ENCODE measurements at regions not wholly inside any gene's neighbourhood (a gene's known extent, or its start where the extent isn't known, plus 50 kb on each side); places are given as distances from the start of the nearest gene placed in this dataset.

DNA sequence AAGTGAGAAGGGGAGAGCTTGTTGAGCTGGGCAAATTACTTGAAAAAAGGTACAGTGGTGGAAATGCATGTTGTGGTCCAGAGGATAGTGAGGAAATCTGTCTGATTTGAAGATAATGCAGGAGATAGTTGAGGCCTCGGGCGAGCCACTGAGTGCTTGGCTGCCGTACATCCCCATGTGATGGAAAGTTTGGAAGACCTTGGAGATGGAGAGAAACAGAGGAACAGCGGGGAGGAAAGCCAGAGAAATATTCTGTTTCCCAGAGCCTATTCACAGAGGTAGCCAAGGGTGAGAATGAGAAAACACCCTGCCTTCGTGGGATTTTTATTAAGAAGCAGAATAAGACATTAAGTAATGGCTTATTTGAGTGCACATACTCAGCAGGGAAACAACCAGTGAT, 498.2 kb downstream of the BCL11B start:
- TF ChIP-seq, protein P1, sequence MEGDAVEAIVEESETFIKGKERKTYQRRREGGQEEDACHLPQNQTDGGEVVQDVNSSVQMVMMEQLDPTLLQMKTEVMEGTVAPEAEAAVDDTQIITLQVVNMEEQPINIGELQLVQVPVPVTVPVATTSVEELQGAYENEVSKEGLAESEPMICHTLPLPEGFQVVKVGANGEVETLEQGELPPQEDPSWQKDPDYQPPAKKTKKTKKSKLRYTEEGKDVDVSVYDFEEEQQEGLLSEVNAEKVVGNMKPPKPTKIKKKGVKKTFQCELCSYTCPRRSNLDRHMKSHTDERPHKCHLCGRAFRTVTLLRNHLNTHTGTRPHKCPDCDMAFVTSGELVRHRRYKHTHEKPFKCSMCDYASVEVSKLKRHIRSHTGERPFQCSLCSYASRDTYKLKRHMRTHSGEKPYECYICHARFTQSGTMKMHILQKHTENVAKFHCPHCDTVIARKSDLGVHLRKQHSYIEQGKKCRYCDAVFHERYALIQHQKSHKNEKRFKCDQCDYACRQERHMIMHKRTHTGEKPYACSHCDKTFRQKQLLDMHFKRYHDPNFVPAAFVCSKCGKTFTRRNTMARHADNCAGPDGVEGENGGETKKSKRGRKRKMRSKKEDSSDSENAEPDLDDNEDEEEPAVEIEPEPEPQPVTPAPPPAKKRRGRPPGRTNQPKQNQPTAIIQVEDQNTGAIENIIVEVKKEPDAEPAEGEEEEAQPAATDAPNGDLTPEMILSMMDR (IDR thresholded peaks at IDR 0.05) = no peak
- TF ChIP-seq EP300 (IDR thresholded peaks at IDR 0.05) = no peak
